Stomach (tissue), 4 donors: ENCODE measurements at regions not wholly inside any gene's neighbourhood (a gene's known extent, or its start where the extent isn't known, plus 50 kb on each side); places are given as distances from the start of the nearest gene placed in this dataset.

Source experiments
- EP300 ChIP-seq: sonication (generic); formaldehyde crosslinking; IDR thresholded peaks from one replicate; pipeline ENCODE4 v1.6.1; 2017; ENCODE audit warnings: antibody characterized with exemption
- POLR2A ChIP-seq, 4 donors: fragments of 450-650 bp; IDR thresholded peaks; one replicate each; pipeline ENCODE4 v1.6.1; 2016; ENCODE audit warnings: antibody characterized with exemption in 4 of 4, control low read depth in 2 of 4, mild to moderate bottlenecking in 1 of 4, moderate library complexity in 1 of 4
- POLR2AphosphoS5 ChIP-seq, 3 donors: sonication (generic); formaldehyde crosslinking; IDR thresholded peaks; one replicate each; pipeline ENCODE4 v1.6.1; 2016; ENCODE audit warnings: antibody characterized with exemption in 3 of 3
- TF ChIP-seq, protein P1 (sequence below), 7 experiments: fragments of 450-650 bp in 4 of 7; fragments of 200-600 bp in 3 of 7; sonication (generic) in 3 of 7; IDR thresholded peaks; one replicate each; pipeline ENCODE4 v1.5.1; 2016 to 2019; ENCODE audit warnings: antibody characterized with exemption in 7 of 7, control low read depth in 2 of 7, mild to moderate bottlenecking in 1 of 7

DNA sequence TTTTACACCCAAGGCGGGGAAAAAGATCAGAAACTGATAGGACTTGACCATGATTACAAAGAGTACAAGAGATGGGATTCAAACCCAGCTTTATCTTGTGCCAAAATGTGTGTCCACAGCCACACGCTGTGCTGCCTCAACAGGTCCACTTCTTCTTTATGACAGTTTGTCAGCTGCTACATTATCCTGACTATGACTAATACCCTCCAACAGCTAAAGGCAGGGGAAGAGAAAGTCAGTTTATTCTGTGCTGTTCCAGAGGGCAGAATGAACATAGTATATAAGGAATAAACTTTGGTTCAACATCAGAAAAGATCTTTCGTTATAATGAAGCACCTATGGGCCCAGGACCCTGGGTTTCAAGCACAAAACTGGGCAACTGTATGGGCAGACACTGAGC, 668.2 kb upstream of the TENM4 start:
- no peak for TF ChIP-seq POLR2A (IDR thresholded peaks at IDR 0.05)
- TF ChIP-seq EP300 = no peak
- TF ChIP-seq, protein P1, sequence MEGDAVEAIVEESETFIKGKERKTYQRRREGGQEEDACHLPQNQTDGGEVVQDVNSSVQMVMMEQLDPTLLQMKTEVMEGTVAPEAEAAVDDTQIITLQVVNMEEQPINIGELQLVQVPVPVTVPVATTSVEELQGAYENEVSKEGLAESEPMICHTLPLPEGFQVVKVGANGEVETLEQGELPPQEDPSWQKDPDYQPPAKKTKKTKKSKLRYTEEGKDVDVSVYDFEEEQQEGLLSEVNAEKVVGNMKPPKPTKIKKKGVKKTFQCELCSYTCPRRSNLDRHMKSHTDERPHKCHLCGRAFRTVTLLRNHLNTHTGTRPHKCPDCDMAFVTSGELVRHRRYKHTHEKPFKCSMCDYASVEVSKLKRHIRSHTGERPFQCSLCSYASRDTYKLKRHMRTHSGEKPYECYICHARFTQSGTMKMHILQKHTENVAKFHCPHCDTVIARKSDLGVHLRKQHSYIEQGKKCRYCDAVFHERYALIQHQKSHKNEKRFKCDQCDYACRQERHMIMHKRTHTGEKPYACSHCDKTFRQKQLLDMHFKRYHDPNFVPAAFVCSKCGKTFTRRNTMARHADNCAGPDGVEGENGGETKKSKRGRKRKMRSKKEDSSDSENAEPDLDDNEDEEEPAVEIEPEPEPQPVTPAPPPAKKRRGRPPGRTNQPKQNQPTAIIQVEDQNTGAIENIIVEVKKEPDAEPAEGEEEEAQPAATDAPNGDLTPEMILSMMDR (IDR thresholded peaks at IDR 0.05) = no peak
- TF ChIP-seq POLR2AphosphoS5 (IDR thresholded peaks at IDR 0.05) = no peak
